RWPE2 (cell line): ENCODE measurements at regions not wholly inside any gene's neighbourhood (a gene's known extent, or its start where the extent isn't known, plus 50 kb on each side); places are given as distances from the start of the nearest gene placed in this dataset.

Experiments
- ATAC-seq: fragments of 200-7000 bp; cut with Tn5 transposase; 3 replicates; pipeline ENCODE4 v1.9.1; 2021; ENCODE audit warnings: low read depth
- DNase-seq: peaks from one replicate; pipeline ENCODE4 v3.0.0-alpha.2; 2020; ENCODE audit warnings: low spot score
- H3K27ac ChIP-seq: fragments of 450-650 bp; 2 replicates; pipeline ENCODE4 v1.5.1; 2017; ENCODE audit warnings: mild to moderate bottlenecking; ENCODE audit not compliant: poor library complexity, severe bottlenecking
- H3K27me3 ChIP-seq: fragments of 250-450 bp; sonication (Bioruptor Pico); 2 replicates; pipeline ENCODE4 v1.5.1; 2021; ENCODE audit warnings: mild to moderate bottlenecking, moderate library complexity; ENCODE audit not compliant: insufficient read depth, poor library complexity, severe bottlenecking
- H3K36me3 ChIP-seq: fragments of 250-450 bp; sonication (Bioruptor Pico); 2 replicates; pipeline ENCODE4 v1.5.1; 2020; ENCODE audit warnings: low read depth, mild to moderate bottlenecking, moderate library complexity
- H3K4me1 ChIP-seq: fragments of 250-450 bp; sonication (Bioruptor Pico); 2 replicates; pipeline ENCODE4 v1.5.1; 2021; ENCODE audit warnings: mild to moderate bottlenecking, moderate library complexity; ENCODE audit not compliant: insufficient read depth, poor library complexity, severe bottlenecking
- H3K4me3 ChIP-seq: fragments of 250-450 bp; sonication (Bioruptor Pico); 2 replicates; pipeline ENCODE4 v1.5.1; 2021; ENCODE audit warnings: mild to moderate bottlenecking, moderate library complexity; ENCODE audit not compliant: severe bottlenecking
- H3K9me3 ChIP-seq: fragments of 250-450 bp; sonication (Bioruptor Pico); 2 replicates; pipeline ENCODE4 v1.5.1; 2021; ENCODE audit warnings: mild to moderate bottlenecking, moderate library complexity; ENCODE audit not compliant: severe bottlenecking
- CTCF ChIP-seq: fragments of 450-650 bp; IDR thresholded peaks from one replicate; pipeline ENCODE4 v1.5.1; 2017; ENCODE audit warnings: mild to moderate bottlenecking, moderate library complexity; ENCODE audit not compliant: poor library complexity, severe bottlenecking

- TF ChIP-seq CTCF = no peak
- Histone ChIP-seq H3K27ac (no peak overlapping the region), H3K4me1 (no peaks in the 10 kb centered on the region), H3K4me3 (no peak overlapping the region), H3K9me3 (no peaks in the 10 kb centered on the region), H3K27me3 (no peaks in the 10 kb centered on the region), H3K36me3 (no peaks in the 10 kb centered on the region)
- no peak for DNase-seq
- no peak for ATAC-seq
These were observed 187.9 kb downstream of the KDR start for GRCh38 chr4:54937501-54937900.

GRCh38 chr4:54933579-54933978 is 191.8 kb downstream of the KDR start:
- no peak for TF ChIP-seq CTCF
- Histone ChIP-seq H3K4me1 (peaks cover 9% of the 10 kb centered on the region), H3K36me3 (no peaks in the 10 kb centered on the region), H3K27ac (no peak overlapping the region), H3K9me3 (no peaks in the 10 kb centered on the region), H3K4me3 (no peak overlapping the region), H3K27me3 (no peaks in the 10 kb centered on the region)
- DNase-seq (no peak), ATAC-seq (no peak)

- Histone ChIP-seq H3K4me3 (no peak overlapping the region), H3K9me3 (no peaks in the 10 kb centered on the region), H3K27me3 (no peaks in the 10 kb centered on the region), H3K27ac (peak overlapping the region; percentile 19), H3K36me3 (no peaks in the 10 kb centered on the region), H3K4me1 (peaks cover 9% of the 10 kb centered on the region)
- no peak for DNase-seq
- no peak for TF ChIP-seq CTCF
- ATAC-seq = peak; percentile 68
These were observed 195.2 kb downstream of the KDR start for GRCh38 chr4:54930226-54930625.

GRCh38 chr4:54929459-54929858 is 195.9 kb downstream of the KDR start:
- ATAC-seq (no peak), DNase-seq (no peak)
- Histone ChIP-seq H3K36me3 (no peaks in the 10 kb centered on the region), H3K4me3 (no peak overlapping the region), H3K27ac (no peak overlapping the region), H3K4me1 (peaks cover 9% of the 10 kb centered on the region), H3K9me3 (no peaks in the 10 kb centered on the region), H3K27me3 (no peaks in the 10 kb centered on the region)
- no peak for TF ChIP-seq CTCF

GRCh38 chr4:54924891-54925290 is 200.5 kb downstream of the KDR start:
- no peak for TF ChIP-seq CTCF
- Histone ChIP-seq H3K27ac (no peak overlapping the region), H3K27me3 (no peaks in the 10 kb centered on the region), H3K4me1 (peaks cover 3% of the 10 kb centered on the region), H3K9me3 (no peaks in the 10 kb centered on the region), H3K4me3 (no peak overlapping the region), H3K36me3 (no peaks in the 10 kb centered on the region)
- no peak for DNase-seq
- ATAC-seq = peak; percentile 52; the same call in 1 of the 3 replicates
